ENCODE measurements at regions not wholly inside any gene's neighbourhood (a gene's known extent, or its start where the extent isn't known, plus 50 kb on each side); places are given as distances from the start of the nearest gene placed in this dataset.

- no peak for TF ChIP-seq CTCF (IDR thresholded peaks at IDR 0.05; ENCODE audit: low read depth, low read length, poor library complexity, severe bottlenecking)
- no peak for TF ChIP-seq EZH2phosphoT487 (IDR thresholded peaks at IDR 0.05; ENCODE audit: borderline replicate concordance, low read length)
- Histone ChIP-seq H3K9me3 (ENCODE audit: control insufficient read depth, insufficient read depth, low read length) (no peaks in the 10 kb centered on the region), H3K27me3 (ENCODE audit: control insufficient read depth, low read length) (no peaks in the 10 kb centered on the region), H3F3A (ENCODE audit: control insufficient read depth, insufficient read depth) (no peaks in the 10 kb centered on the region), H3K4me1 (ENCODE audit: control insufficient read depth, low read length) (no peaks in the 10 kb centered on the region), H3K79me2 (ENCODE audit: control insufficient read depth, low read length) (no peaks in the 10 kb centered on the region), H3K27ac (ENCODE audit: low read depth, low read length) (no peak overlapping the region), H3K9me2 (replicated peaks; ENCODE audit: control insufficient read depth, low read length) (no peaks in the 10 kb centered on the region), H3K4me2 (ENCODE audit: low read length) (no peak overlapping the region), H4K20me1 (ENCODE audit: control insufficient read depth, insufficient read depth, low read depth, low read length) (no peaks in the 10 kb centered on the region), H3K36me3 (ENCODE audit: control insufficient read depth, low read length) (no peaks in the 10 kb centered on the region), H3K4me3 (ENCODE audit: low read length) (no peak overlapping the region)
These were observed 1211.4 kb upstream of the FAM98A start for GRCh38 chr2:34810456-34810855.

- H4K20me1 ChIP-seq (ENCODE audit: control insufficient read depth, insufficient read depth, low read depth, low read length) = no peaks in the 10 kb centered on the region
- H3K4me3 ChIP-seq (ENCODE audit: low read length) = no peak overlapping the region
- no peaks in the 10 kb centered on the region for H3F3A ChIP-seq (ENCODE audit: control insufficient read depth, insufficient read depth)
- no peaks in the 10 kb centered on the region for H3K79me2 ChIP-seq (ENCODE audit: control insufficient read depth, low read length)
- TF ChIP-seq EZH2phosphoT487 (IDR thresholded peaks at IDR 0.05; ENCODE audit: borderline replicate concordance, low read length) (no peak), CTCF (IDR thresholded peaks at IDR 0.05; ENCODE audit: low read depth, low read length, poor library complexity, severe bottlenecking) (no peak)
- H3K27ac ChIP-seq (ENCODE audit: low read depth, low read length) = no peak overlapping the region
- H3K4me2 ChIP-seq (ENCODE audit: low read length) = no peak overlapping the region
- H3K9me2 ChIP-seq (replicated peaks; ENCODE audit: control insufficient read depth, low read length) = no peaks in the 10 kb centered on the region
- no peaks in the 10 kb centered on the region for H3K9me3 ChIP-seq (ENCODE audit: control insufficient read depth, insufficient read depth, low read length)
- no peaks in the 10 kb centered on the region for H3K36me3 ChIP-seq (ENCODE audit: control insufficient read depth, low read length)
- H3K4me1 ChIP-seq (ENCODE audit: control insufficient read depth, low read length) = no peaks in the 10 kb centered on the region
- no peaks in the 10 kb centered on the region for H3K27me3 ChIP-seq (ENCODE audit: control insufficient read depth, low read length)
These were observed 1209.3 kb upstream of the FAM98A start for GRCh38 chr2:34808426-34808825.

- no peaks in the 10 kb centered on the region for H3K9me3 ChIP-seq (ENCODE audit: control insufficient read depth, insufficient read depth, low read length)
- H3K36me3 ChIP-seq (ENCODE audit: control insufficient read depth, low read length) = no peaks in the 10 kb centered on the region
- H3K9me2 ChIP-seq (replicated peaks; ENCODE audit: control insufficient read depth, low read length) = no peaks in the 10 kb centered on the region
- H3K27ac ChIP-seq (ENCODE audit: low read depth, low read length) = no peak overlapping the region
- H3K79me2 ChIP-seq (ENCODE audit: control insufficient read depth, low read length) = no peaks in the 10 kb centered on the region
- H3K4me1 ChIP-seq (ENCODE audit: control insufficient read depth, low read length) = no peaks in the 10 kb centered on the region
- no peak overlapping the region for H3K4me3 ChIP-seq (ENCODE audit: low read length)
- H3K4me2 ChIP-seq (ENCODE audit: low read length) = no peak overlapping the region
- H3F3A ChIP-seq (ENCODE audit: control insufficient read depth, insufficient read depth) = no peaks in the 10 kb centered on the region
- no peaks in the 10 kb centered on the region for H4K20me1 ChIP-seq (ENCODE audit: control insufficient read depth, insufficient read depth, low read depth, low read length)
- H3K27me3 ChIP-seq (ENCODE audit: control insufficient read depth, low read length) = no peaks in the 10 kb centered on the region
- TF ChIP-seq CTCF (IDR thresholded peaks at IDR 0.05; ENCODE audit: low read depth, low read length, poor library complexity, severe bottlenecking) (no peak), EZH2phosphoT487 (IDR thresholded peaks at IDR 0.05; ENCODE audit: borderline replicate concordance, low read length) (no peak)
These were observed 1207.8 kb upstream of the FAM98A start for GRCh38 chr2:34806891-34807290.

DNA sequence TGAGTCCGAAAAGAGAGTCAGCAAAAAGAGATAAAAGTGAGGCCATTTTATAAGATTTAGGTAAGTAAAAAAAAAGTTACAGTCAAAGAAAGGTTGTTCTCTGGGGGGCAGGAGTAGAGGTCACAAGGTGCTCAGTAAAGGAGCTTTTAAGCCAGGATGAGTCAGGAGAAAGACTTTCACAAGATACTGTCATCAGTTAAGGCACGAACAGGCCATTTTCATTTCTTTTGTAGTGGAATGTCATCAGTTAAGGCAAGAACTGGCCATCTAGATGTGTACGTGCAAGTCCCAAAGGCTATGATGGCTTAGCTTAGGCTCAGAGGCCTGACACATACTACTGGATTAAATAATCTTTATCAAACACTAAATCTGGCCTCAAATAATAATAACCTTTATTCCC, 1207.3 kb upstream of the FAM98A start:
- no peaks in the 10 kb centered on the region for H3F3A ChIP-seq (ENCODE audit: control insufficient read depth, insufficient read depth)
- no peak overlapping the region for H3K4me2 ChIP-seq (ENCODE audit: low read length)
- no peak overlapping the region for H3K4me3 ChIP-seq (ENCODE audit: low read length)
- H3K36me3 ChIP-seq (ENCODE audit: control insufficient read depth, low read length) = no peaks in the 10 kb centered on the region
- no peaks in the 10 kb centered on the region for H3K27me3 ChIP-seq (ENCODE audit: control insufficient read depth, low read length)
- TF ChIP-seq CTCF (IDR thresholded peaks at IDR 0.05; ENCODE audit: low read depth, low read length, poor library complexity, severe bottlenecking) = no peak
- no peaks in the 10 kb centered on the region for H3K79me2 ChIP-seq (ENCODE audit: control insufficient read depth, low read length)
- no peaks in the 10 kb centered on the region for H4K20me1 ChIP-seq (ENCODE audit: control insufficient read depth, insufficient read depth, low read depth, low read length)
- H3K9me3 ChIP-seq (ENCODE audit: control insufficient read depth, insufficient read depth, low read length) = no peaks in the 10 kb centered on the region
- H3K4me1 ChIP-seq (ENCODE audit: control insufficient read depth, low read length) = no peaks in the 10 kb centered on the region
- H3K9me2 ChIP-seq (replicated peaks; ENCODE audit: control insufficient read depth, low read length) = no peaks in the 10 kb centered on the region
- H3K27ac ChIP-seq (ENCODE audit: low read depth, low read length) = no peak overlapping the region
